Right lobe of liver (tissue), 6 donors: ENCODE measurements at regions not wholly inside any gene's neighbourhood (a gene's known extent, or its start where the extent isn't known, plus 50 kb on each side); places are given as distances from the start of the nearest gene placed in this dataset.

Experiments used
- ATAC-seq, 4 donors: fragments of 200-7000 bp; cut with Tn5 transposase; one replicate each; pipeline ENCODE4 v1.9.1; 2020; ENCODE audit warnings: mild to moderate bottlenecking in 4 of 4, moderate library complexity in 4 of 4
- DNase-seq, 3 donors: peaks; one replicate each; pipeline ENCODE4 v3.0.0-alpha.2; 2020
- H3K27ac ChIP-seq, 3 donors: fragments of 200-600 bp; one replicate each; pipeline ENCODE4 v1.8.0; 2022
- H3K27me3 ChIP-seq, 2 donors: fragments of 200-600 bp; one replicate each; pipeline ENCODE4 v1.8.0; 2022
- H3K36me3 ChIP-seq, 4 donors: fragments of 200-600 bp; sonication (generic) in 1 of 4; one replicate each; pipeline versions ENCODE4 v1.5.1 to v1.8.0; 2017 to 2022; ENCODE audit warnings: control low read depth in 1 of 4
- H3K4me1 ChIP-seq, 4 donors: fragments of 200-600 bp; sonication (generic) in 1 of 4; one replicate each; pipeline versions ENCODE4 v1.5.1 to v1.8.0; 2017 to 2022; ENCODE audit warnings: control low read depth in 1 of 4
- H3K4me3 ChIP-seq, 3 donors: fragments of 200-600 bp; one replicate each; pipeline ENCODE4 v1.8.0; 2022
- H3K9me3 ChIP-seq, 4 donors: fragments of 200-600 bp; sonication (generic) in 1 of 4; one replicate each; pipeline versions ENCODE4 v1.5.1 to v1.8.0; 2017 to 2022; ENCODE audit warnings: control low read depth in 1 of 4
- POLR2A ChIP-seq: fragments of 450-650 bp; IDR thresholded peaks from one replicate; pipeline ENCODE4 v1.6.1; 2017; ENCODE audit warnings: antibody characterized with exemption, mild to moderate bottlenecking
- WGBS: methylation state at CpG from one replicate; pipeline ENCODE4 v1.1.6; 2018; ENCODE audit warnings: low coverage, low lambda C conversion rate; ENCODE audit not compliant: insufficient coverage; ENCODE audit errors: missing lambda C conversion rate; 5-methylcytosine and 5-hydroxymethylcytosine counted together
- intact Hi-C, 2 donors: fragments of 100-400 bp; cut with DNase I; formaldehyde crosslinking; loops; one replicate each; pipeline versions ENCODE4 v1.11.2 to v1.14.1; 2022
- TF ChIP-seq, protein P1 (sequence below), 4 donors: fragments of 200-600 bp in 3 of 4; fragments of 450-650 bp in 1 of 4; IDR thresholded peaks; one replicate each; pipeline versions ENCODE4 v1.5.1 to v1.8.0; 2016 to 2022; ENCODE audit warnings: antibody characterized with exemption in 4 of 4, mild to moderate bottlenecking in 2 of 4
- donor health status: DM: no; HTN: yes; CAD: no.
- donor health status: DM: no; HTN: no; CAD: no.
- donor health status: DM: no; HTN: no; CAD: no.
- donor health status: DM: no; HTN: yes; CAD: no.
- donor health status: DM: no; HTN: yes; CAD: no.

DNA sequence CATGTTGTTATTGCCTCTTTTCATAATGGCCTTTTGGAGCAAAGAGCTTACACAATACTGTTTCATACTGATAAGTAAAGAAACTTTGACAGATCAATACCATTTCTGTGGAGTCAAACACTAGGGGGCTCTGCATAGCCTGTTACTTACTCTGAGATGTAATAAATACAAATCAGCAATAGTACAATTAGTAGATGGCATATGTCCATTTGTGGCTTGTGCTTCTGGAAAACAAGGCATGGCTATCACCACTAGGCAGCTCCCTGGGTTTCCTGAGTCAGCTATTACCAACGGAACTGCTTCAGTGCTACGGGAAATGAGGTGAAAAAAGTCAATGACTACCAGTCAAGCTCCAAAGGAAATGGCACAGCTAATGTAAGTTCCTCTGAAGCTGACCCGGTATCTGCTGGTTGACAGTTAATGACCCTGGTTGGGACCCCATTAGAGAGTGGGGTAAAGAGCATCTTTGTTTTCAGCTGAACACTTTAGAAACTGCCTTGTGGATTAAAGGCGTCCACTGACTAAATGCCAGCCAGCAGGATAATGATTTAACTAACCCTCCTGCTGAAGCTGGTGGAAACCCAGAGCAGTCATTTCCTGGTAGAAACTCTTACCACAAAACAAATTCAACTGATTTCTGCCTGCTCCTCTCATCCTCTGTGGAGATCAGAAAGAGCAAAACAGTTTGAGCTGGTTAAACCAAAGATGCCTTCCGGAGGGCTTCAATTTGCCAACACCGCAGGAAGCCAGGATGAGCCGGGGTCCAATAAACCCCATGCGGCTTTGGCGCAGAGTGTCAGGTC is 69.0 kb upstream of the FAM169A start:
- H3K4me3 ChIP-seq, result no peak overlapping the region
- no peaks in the 10 kb centered on the region for H3K36me3 ChIP-seq
- no peak for TF ChIP-seq POLR2A
- TF ChIP-seq, protein P1, sequence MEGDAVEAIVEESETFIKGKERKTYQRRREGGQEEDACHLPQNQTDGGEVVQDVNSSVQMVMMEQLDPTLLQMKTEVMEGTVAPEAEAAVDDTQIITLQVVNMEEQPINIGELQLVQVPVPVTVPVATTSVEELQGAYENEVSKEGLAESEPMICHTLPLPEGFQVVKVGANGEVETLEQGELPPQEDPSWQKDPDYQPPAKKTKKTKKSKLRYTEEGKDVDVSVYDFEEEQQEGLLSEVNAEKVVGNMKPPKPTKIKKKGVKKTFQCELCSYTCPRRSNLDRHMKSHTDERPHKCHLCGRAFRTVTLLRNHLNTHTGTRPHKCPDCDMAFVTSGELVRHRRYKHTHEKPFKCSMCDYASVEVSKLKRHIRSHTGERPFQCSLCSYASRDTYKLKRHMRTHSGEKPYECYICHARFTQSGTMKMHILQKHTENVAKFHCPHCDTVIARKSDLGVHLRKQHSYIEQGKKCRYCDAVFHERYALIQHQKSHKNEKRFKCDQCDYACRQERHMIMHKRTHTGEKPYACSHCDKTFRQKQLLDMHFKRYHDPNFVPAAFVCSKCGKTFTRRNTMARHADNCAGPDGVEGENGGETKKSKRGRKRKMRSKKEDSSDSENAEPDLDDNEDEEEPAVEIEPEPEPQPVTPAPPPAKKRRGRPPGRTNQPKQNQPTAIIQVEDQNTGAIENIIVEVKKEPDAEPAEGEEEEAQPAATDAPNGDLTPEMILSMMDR (IDR thresholded peaks at IDR 0.05), result peak; percentile 58 to 78 (median 65)

DNA sequence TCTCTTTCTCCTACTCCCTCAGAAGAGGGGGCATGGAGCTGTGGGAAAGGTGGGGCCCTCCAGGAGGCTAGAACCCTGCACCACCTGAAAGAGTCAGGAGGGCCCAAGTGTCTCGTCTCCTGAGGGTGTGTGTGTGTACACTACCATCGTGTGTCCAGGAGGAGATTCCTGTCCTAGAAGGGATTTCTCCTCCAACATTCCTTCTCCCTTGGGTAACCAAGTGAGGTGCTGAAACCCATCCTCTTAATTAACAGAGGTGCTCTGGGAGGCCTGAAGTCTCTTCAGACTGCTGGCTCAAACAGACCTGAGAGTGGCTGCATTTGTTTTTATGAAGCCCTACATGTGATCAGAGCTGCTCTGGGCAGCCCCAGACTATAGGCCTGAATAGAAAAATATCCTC is 61.1 kb upstream of the FAM169A start:
- Histone ChIP-seq H3K27ac (no peak overlapping the region), H3K4me3 (no peak overlapping the region), H3K9me3 (peaks cover 0 to 2% (median 0%) of the 10 kb centered on the region in 4 donors), H3K36me3 (no peaks in the 10 kb centered on the region), H3K27me3 (no peaks in the 10 kb centered on the region), H3K4me1 (no peaks in the 10 kb centered on the region)
- TF ChIP-seq POLR2A, result no peak
- TF ChIP-seq, protein P1 (IDR thresholded peaks at IDR 0.05), result no peak
- no CpG with 5 or more reads among the region's 2 CpGs for WGBS
- DNase-seq (no peak), ATAC-seq (no peak)
- intact Hi-C loops, result no loop called here

More for the DNA sequence above, 69.0 kb upstream of the FAM169A start:
- WGBS, result 2% methylated on average over 5 of the region's 9 CpGs
- intact Hi-C loops, result loop anchor here in 1 of 2 donors (10.0 kb wide), 1 partner anchor 120 kb away; the partner anchor contains the start of gene GCNT4
- peak; percentile 90 to 96 (median 93) for ATAC-seq
- H3K4me1 ChIP-seq, result peaks cover 0 to 9% (median 0%) of the 10 kb centered on the region in 4 donors
- H3K27ac ChIP-seq, result peak overlapping the region in 2 of 3 donors; percentile 24 to 30
- no peak for DNase-seq
- no peaks in the 10 kb centered on the region for H3K27me3 ChIP-seq
- no peaks in the 10 kb centered on the region for H3K9me3 ChIP-seq

DNA sequence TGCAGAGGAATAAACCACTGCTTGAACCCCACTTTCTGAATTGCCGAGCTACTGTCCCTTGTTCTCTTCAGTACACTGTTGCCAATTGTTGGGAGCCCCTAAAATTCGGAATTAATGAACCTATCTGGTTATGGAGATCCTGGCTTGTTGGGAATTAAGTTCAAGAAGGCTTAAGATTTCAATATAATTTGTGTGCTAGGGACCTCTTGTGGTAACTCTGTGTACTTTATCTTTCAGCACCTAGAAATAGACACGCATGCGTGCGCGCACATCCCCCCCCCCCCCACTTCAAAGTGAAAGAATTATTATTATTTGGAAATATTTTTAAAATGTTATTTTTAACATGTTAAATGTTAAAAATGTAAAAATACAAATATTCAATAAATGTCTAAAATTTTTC is 53.3 kb upstream of the FAM169A start:
- Histone ChIP-seq H3K9me3 (peaks cover 0 to 4% (median 0%) of the 10 kb centered on the region in 4 donors), H3K36me3 (no peaks in the 10 kb centered on the region), H3K27me3 (no peaks in the 10 kb centered on the region), H3K4me3 (no peak overlapping the region), H3K27ac (peak overlapping the region in 2 of 3 donors; percentile 84 to 87), H3K4me1 (peaks cover 0 to 37% (median 11%) of the 10 kb centered on the region in 4 donors)
- TF ChIP-seq, protein P1 (IDR thresholded peaks at IDR 0.05), result peak; percentile 47 to 67 (median 56)
- TF ChIP-seq POLR2A, result no peak
- 3% methylated on average over 6 of the region's 6 CpGs for WGBS
- intact Hi-C loops, result loop anchor here in 1 of 2 donors (10.0 kb wide), 1 partner anchor 155 kb away; the partner anchor contains the start of genes GFM2 and NSA2
- ATAC-seq (peak; percentile 53 to 70 (median 58)), DNase-seq (no peak)

DNA sequence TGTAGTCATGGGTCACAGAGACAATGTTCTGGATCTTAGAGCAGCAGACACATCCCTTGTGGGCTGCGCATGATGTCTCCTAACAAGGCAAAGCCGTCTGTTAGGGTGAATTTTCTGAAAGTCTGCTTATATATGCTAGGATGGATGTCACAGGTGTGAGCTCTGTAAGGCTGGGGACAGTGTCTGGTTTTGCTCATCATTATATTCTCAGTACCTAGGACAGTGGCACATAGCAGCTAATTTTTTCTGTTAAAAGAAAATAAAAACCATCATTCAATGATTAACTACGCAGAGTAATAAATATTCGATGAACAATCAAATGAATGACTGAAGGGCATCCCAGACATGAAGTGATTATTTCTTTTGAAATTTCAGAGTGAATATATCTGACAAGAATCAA is 52.9 kb upstream of the FAM169A start:
- Histone ChIP-seq H3K27me3 (no peaks in the 10 kb centered on the region), H3K36me3 (no peaks in the 10 kb centered on the region), H3K27ac (peak overlapping the region in 2 of 3 donors; percentile 84 to 87), H3K4me1 (peaks cover 0 to 37% (median 11%) of the 10 kb centered on the region in 4 donors), H3K4me3 (no peak overlapping the region), H3K9me3 (peaks cover 0 to 4% (median 0%) of the 10 kb centered on the region in 4 donors)
- TF ChIP-seq POLR2A, result no peak
- TF ChIP-seq, protein P1 (IDR thresholded peaks at IDR 0.05), result no peak
- WGBS, result 59% methylated on average over 4 of the region's 4 CpGs
- intact Hi-C loops, result loop anchor here in 1 of 2 donors (10.0 kb wide), 1 partner anchor 154 kb away; the partner anchor contains the start of genes GFM2 and NSA2
- no peak for ATAC-seq
- no peak for DNase-seq
